HG02798 (cell line): ENCODE measurements at regions not wholly inside any gene's neighbourhood (a gene's known extent, or its start where the extent isn't known, plus 50 kb on each side); places are given as distances from the start of the nearest gene placed in this dataset.
"Not testable (repeated sequence)": the region's sequence is repeated elsewhere in the genome, so short reads cannot be mapped to it uniquely, and the experiment has no call there.

Experiments
- ATAC-seq: cut with Tn5 transposase; IDR thresholded peaks from one replicate; pipeline ENCODE4 v1.9.1; 2021; ENCODE audit warnings: mild to moderate bottlenecking; ENCODE audit not compliant: unreplicated experiment, poor library complexity

- no peak for ATAC-seq
Observed at GRCh38 chr13:54658771-54659170, 1630.2 kb downstream of the OLFM4 start.

DNA sequence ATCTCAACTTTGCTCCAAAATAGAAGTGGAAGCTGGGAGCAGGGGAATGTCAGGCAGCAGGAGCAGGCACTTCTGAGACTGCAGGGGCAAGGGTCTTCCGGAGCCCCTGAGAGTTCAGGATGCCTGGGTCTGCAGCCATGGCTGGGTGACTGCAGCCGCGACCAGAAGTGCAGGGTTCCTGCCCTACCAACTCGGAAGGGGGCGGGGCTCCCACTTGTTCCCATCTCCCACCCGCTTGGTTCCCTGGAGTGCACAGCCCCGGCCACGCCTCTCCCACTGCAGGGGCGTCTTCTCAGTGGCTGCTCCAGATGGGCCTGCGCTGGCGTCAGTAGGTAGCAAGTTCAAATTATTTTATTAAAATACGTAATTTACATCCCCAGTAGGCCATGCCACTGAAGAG, 1631.7 kb downstream of the OLFM4 start:
- no peak for ATAC-seq

DNA sequence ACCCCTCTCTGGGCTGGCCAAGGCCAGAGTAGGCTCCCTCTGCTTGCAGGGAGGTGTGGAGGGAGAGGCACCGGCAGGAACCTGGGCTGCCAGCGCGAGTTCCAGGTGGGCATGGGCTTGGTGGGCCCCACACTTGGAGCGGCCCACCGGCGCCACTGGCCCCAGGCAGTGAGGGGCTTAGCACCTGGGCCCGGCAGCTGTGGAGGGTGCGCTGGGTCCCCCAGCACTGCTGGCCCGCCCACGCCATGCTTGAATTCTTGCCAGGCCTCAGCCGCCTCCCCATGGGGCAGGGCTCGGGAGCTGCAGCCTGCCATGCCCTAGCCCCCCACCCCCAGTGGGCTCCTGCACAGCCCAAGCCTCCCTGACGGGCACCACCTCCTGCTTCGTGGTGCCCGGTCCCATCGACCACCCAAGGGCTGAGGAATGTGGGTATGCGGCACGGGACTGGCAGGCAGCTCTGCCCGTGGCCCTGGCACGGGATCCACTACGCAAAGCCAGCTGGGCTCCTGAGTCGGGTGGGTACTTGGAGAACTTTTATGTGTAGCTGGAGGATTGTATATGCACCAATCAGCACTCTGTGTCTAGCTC, 1648.0 kb downstream of the OLFM4 start:
- no peak for ATAC-seq

DNA sequence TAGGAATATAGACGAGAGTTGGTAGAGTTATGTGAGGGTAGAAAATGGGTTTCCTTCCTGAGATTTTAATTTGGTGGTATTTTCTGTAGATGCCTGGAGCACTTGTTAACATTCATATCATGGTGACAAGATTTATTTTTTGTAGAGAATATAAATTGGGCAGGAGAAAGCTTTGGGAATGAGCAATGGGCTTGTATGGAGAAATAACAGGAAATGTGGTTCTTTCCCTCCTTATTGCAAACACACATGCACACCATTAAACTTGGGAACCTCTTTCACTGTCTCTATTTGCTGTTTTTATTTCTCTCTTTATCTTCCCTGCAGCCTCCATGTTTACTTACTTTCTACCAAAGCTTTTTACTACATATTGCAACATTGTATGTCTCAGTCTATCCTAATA, 1653.6 kb downstream of the OLFM4 start:
- no peak for ATAC-seq

DNA sequence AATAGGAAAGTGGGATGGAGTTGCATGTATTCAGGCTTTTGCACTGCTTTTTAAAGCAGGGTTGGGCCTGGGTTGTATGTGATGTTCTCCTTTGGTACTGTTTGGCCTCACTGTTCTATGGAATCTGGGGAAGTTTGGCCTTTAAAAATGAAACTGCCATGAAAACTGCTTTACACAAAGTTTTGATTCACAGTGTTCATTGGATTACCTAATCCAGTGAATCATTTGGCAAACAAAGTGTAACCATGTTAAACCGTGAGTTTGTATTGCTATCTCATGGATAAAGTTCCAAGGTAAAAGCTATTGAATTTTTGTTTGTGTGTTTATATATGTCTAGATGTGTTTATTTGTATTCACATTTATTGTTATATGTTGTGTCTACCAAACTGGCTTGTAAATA, 1658.6 kb downstream of the OLFM4 start:
- ATAC-seq = no peak

GRCh38 chr13:54699831-54700230, 1671.2 kb downstream of the OLFM4 start:
- no peak for ATAC-seq

DNA sequence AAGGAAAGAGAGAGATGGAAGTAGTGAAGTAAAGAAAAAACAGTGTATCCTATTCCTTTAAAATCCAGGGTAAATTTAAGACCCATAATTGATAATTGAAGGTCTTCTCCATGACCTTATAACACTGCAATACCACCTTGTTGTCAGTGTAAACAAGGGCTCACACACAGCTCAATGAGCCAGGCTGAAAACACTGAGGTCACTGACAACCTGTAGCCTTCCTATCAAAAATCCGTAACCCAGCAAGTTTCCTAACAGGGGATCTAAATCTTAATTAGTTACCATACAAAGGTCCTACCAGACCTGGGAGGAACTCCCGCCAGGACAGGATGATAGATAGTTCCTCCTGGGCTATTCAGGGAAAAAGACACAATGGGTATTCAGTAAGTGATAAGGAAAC, 1677.1 kb downstream of the OLFM4 start:
- ATAC-seq = no peak

- ATAC-seq = no peak
Observed at GRCh38 chr13:54706336-54706735, 1677.7 kb downstream of the OLFM4 start.

DNA sequence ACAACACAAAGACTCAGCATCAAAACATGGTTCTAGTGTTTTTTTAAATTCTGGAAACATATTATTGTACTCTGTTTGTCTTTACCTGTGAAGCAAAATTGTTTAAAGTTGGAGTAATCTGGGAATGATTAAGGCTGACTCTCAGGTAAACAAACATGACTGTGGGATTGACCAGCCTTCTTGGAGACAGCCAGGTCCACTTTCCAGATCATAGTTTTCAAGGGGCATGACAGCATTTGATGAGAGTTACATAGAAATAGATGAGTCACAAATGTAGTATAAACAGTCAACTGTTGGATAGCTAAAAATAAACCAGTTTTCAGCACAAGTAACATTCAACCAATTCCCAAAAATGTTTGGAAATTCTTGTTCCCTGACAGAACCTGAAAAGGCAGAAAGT, 1680.9 kb downstream of the OLFM4 start:
- no peak for ATAC-seq

DNA sequence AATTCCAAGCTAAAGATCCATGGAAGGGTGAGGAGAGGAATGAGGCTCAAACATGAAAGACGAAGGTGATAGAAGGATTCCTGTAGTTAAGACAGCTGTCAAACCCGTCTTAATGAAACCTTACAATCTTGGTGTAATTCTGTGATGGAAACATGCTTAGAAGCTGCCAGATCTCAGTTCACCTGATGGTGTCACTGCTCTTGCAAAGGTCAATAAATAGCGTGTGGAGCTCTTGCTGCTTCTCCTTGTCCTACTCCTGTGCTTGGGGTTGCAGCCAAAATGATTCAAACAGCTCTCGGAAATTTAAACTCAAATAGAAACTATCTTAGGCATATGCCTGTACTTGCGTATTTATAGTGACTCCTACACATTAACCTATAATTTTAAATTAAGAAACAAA, 1705.0 kb downstream of the OLFM4 start:
- no peak for ATAC-seq

- not testable (repeated sequence) for ATAC-seq
Observed at GRCh38 chr13:54737211-54737610, 1708.6 kb downstream of the OLFM4 start.

- no peak for ATAC-seq
Observed at GRCh38 chr13:54742984-54743383, 1714.4 kb downstream of the OLFM4 start.

DNA sequence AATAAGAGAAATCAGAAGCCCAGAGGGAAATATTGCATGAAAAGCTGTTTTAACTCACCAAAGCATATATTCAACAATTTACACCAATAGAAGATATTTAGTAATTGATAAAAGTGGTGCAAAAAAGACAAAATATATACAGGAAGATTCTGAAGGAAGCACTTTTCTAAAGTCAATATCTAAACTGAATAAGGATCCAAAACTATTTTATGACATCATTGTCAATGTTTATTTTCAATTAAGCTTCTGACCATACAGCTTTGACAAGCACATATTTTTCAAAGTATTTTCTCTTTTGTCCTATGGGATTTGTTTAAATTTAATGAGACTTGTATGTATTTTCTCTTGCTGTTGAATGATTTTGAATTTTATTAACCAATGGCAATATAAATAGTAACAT, 1716.1 kb downstream of the OLFM4 start:
- ATAC-seq = no peak

DNA sequence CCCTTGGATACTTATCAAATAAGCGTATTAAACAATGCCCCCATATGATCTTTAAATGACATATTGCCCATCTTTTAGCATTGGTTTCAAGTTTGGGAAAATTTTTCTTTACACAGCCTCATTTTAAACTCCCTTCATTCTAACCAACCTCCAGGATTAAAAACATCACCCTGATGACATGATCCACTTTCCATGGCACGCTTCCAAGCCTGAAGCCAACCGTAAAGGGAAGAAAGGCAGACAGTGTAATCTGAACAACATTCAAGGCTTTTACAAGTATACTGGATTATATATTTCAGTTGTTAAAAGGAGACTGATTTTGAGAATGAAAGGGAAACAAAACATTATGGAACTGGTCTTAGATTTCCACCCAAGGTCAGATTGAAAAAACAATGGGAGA, 1721.9 kb downstream of the OLFM4 start:
- ATAC-seq = no peak

- no peak for ATAC-seq
Observed at GRCh38 chr13:54758795-54759194, 1730.2 kb downstream of the OLFM4 start.

GRCh38 chr13:54768214-54768613, 1739.6 kb downstream of the OLFM4 start:
- no peak for ATAC-seq

GRCh38 chr13:54775501-54776191, 1747.0 kb downstream of the OLFM4 start:
- no peak for ATAC-seq

DNA sequence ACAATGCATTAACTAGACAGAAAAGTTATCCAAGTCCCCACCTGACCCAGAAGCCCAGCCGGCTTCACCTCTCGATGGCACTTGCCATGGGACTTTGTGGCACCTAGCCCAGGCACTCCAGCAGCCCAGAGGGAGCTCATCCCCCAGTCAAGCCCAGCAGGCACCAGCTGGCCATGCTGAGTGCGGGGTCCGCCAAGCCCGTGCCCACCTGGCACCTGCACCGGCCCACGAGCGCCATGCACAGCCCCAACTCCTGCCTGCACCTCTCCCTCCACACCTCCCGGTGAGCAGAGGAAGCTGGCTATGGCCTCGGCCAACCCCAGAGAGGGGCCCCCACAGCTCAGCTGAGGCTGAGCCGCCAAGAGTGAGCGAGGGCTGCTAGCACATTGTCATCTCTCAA, 1759.1 kb downstream of the OLFM4 start:
- ATAC-seq = no peak

DNA sequence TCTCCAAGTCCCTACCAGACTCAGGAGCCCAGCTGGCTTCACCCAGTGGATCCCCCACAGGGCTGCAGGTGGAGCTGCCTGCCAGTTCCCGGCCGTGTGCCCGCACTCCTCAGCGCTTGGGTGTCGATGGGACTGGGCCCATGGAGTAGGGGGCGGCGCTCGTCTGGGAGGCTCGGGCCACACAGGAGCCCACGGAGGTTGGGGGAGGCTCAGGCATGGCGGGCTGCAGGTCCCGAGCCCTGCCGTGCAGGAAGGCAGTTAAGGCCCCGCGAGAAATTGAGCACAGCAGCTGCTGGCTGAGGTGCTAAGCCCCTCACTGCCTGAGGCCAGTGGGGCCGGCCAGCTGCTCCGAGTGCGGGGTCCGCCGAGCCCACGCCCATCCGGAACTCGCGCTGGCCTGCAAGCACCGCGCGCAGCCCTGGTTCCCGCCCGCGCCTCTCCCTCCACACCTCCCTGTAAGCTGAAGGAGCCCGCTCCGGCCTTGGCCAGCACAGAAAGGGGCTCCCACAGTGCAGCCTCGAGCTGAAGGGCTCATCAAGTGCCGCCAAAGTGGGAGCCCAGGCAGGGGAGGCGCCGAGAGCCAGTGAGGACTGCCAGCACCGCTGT, 1771.1 kb downstream of the OLFM4 start:
- ATAC-seq = no peak

DNA sequence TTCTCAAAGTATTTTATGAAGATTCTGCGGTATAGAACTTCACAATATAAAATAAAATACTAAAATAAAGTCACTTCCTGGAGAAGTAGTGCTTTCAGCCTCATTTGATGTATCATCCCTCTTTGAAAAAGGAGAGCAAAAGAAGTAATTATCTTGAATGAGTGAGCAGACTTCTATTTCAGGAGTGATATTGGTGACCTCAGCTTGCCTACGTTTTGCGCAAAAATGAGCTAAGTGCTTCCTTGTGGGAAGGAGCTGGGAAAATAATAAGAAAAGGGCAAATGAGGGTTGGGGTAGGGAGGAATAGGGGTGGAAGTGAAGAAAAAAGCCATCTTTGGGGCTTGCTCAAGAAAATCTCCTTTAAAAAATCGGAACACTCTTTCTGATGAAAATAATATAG, 1773.6 kb downstream of the OLFM4 start:
- ATAC-seq = no peak

- ATAC-seq = no peak
Observed at GRCh38 chr13:54805743-54806142, 1777.1 kb downstream of the OLFM4 start.

GRCh38 chr13:54821938-54822470, 1793.4 kb downstream of the OLFM4 start:
- not testable (repeated sequence) for ATAC-seq
